ENCODE measurements at regions not wholly inside any gene's neighbourhood (a gene's known extent, or its start where the extent isn't known, plus 50 kb on each side); places are given as distances from the start of the nearest gene placed in this dataset.

- TF ChIP-seq MAX (IDR thresholded peaks at IDR 0.05) (no peak), SREBF2 (IDR thresholded peaks at IDR 0.05) (no peak), EP300 (IDR thresholded peaks at IDR 0.05) (no peak), CTCF (IDR thresholded peaks at IDR 0.05) (no peak), REST (IDR thresholded peaks at IDR 0.05) (no peak), CHD2 (IDR thresholded peaks at IDR 0.05; ENCODE audit: low read length, partially characterized antibody) (no peak), USF2 (IDR thresholded peaks at IDR 0.05) (no peak), CBX8 (IDR thresholded peaks at IDR 0.05) (no peak), HMGXB4 (CRISPR knock-in tag; IDR thresholded peaks at IDR 0.05; ENCODE audit: borderline replicate concordance) (no peak), POLR2AphosphoS2 (conservative IDR thresholded peaks at IDR 0.05; ENCODE audit: low read length) (no peak), FOSL2 (IDR thresholded peaks at IDR 0.05) (no peak), FOSL2 (CRISPR knock-in tag; IDR thresholded peaks at IDR 0.05) (no peak), POLR2A (IDR thresholded peaks at IDR 0.05; ENCODE audit: low read length) (no peak), PHF8 (IDR thresholded peaks at IDR 0.05; ENCODE audit: borderline replicate concordance, low read depth) (no peak), SMC3 (IDR thresholded peaks at IDR 0.05) (no peak)
These were observed 311.7 kb upstream of the CTSO start for GRCh38 chr4:156265407-156265806.

Measured in A549 (cell line).